T-helper 17 cell (primary cell): ENCODE measurements at regions not wholly inside any gene's neighbourhood (a gene's known extent, or its start where the extent isn't known, plus 50 kb on each side); places are given as distances from the start of the nearest gene placed in this dataset.
"Not testable (repeated sequence)": the region's sequence is repeated elsewhere in the genome, so short reads cannot be mapped to it uniquely, and the experiment has no call there.

Experiments
- ATAC-seq: fragments of 150-1000 bp; cut with Tn5 transposase; 2 replicates; pipeline ENCODE4 v1.10.0; 2021; ENCODE audit warnings: mild to moderate bottlenecking, moderate library complexity
- DNase-seq, 3 donors: peaks; one replicate each; pipeline versions ENCODE4 v3.0.0 to v3.0.0-alpha.2; 2020 to 2021
- H3K9me3 ChIP-seq: one replicate; pipeline ENCODE4 v1.7.0; 2013; ENCODE audit warnings: low read length, mild to moderate bottlenecking; ENCODE audit not compliant: control insufficient read depth, poor library complexity, severe bottlenecking
- H3K27ac Mint-ChIP-seq: one replicate; pipeline ENCODE4 v1.8.0; 2022; ENCODE audit warnings: mild to moderate bottlenecking, moderate library complexity, mixed read lengths
- H3K27me3 Mint-ChIP-seq: one replicate; pipeline ENCODE4 v1.8.0; 2022; ENCODE audit warnings: mixed read lengths
- H3K36me3 Mint-ChIP-seq: one replicate; pipeline ENCODE4 v1.8.0; 2022; ENCODE audit warnings: low read depth, mixed read lengths
- H3K4me1 Mint-ChIP-seq: one replicate; pipeline ENCODE4 v1.8.0; 2022; ENCODE audit warnings: mild to moderate bottlenecking, mixed read lengths
- H3K4me3 Mint-ChIP-seq: one replicate; pipeline ENCODE4 v1.8.0; 2022; ENCODE audit warnings: mild to moderate bottlenecking, moderate library complexity, mixed read lengths

DNA sequence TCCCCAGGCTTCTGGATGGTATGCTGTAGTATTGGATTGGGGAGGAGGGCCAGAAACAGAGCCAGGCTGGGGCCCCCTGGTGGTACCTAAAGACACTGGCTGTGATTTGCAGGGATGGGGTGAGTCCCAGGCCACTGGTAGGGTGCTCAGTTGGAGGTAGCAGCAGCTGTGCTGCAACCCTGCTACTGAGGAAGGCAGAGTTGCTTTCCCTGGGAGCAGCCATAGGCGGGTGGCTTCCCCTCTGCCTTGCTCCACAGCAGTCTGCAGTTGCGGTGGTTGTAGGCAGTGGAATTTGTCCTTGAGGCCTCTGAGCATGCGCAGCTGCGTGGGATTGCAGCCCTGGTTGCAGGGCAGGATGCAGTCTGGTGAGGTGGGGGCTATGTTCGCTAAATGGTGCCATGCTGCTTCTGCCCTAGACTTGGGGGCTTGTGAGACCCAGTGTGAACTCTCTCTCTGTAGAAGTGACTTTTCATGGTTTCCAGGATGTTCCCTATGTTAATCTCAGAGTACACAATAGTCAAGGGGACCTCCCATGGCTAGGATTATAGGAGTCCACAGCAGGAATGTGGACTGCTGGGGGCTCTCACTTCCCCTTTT lies 443.5 kb downstream of the XIRP2 start:
- DNase-seq (no peak), ATAC-seq (no peak)
- Mint-ChIP-seq H3K27me3 (no peaks in the 10 kb centered on the region), H3K4me3 (no peak overlapping the region), H3K27ac (no peak overlapping the region), H3K4me1 (no peaks in the 10 kb centered on the region), H3K36me3 (no peaks in the 10 kb centered on the region)
- H3K9me3 ChIP-seq, result no peaks in the 10 kb centered on the region

DNA sequence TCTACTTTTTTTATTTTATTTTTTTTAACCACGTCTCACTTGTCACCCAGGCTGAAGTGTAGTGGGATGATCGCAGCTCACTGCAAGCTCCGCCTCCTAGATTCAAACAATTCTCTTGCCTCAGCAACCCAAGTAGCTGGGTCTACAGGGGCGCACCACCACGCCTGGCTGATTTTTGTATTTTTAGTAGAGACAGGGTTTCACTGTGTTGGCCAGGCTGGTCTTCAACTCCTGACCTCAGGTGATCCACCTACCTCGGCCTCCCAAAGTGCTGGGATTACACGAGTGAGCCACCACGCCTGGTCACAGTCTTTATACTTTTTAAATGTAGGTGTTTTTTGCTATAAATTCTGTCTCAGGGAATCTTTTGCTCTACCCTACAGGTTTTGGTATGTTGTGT lies 440.5 kb downstream of the XIRP2 start:
- not testable (repeated sequence) for H3K4me3 Mint-ChIP-seq, DNase-seq, H3K27ac Mint-ChIP-seq, ATAC-seq, H3K27me3 Mint-ChIP-seq, H3K36me3 Mint-ChIP-seq, H3K4me1 Mint-ChIP-seq, H3K9me3 ChIP-seq

DNA sequence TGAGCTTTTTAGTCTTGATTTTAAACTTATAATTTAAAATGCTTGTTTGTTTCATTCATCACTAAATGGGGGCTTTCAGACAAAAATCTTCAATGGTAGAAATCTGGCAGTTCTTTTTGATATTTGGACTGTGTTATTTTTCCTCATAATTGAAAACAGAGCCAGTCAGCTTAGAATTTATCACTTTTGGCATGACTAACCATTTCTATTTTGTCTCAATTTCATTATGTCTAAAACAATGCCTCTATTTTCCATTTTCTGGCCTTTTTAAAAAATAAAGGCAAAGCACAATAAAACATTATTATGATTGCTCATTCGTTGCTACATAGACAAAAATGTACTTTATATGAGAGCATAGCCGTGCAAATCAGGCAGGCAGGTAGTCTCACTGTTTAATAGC lies 434.5 kb downstream of the XIRP2 start:
- DNase-seq (no peak), ATAC-seq (no peak)
- Mint-ChIP-seq H3K27ac (no peak overlapping the region), H3K27me3 (peaks cover 5% of the 10 kb centered on the region), H3K4me3 (no peak overlapping the region), H3K36me3 (no peaks in the 10 kb centered on the region), H3K4me1 (no peaks in the 10 kb centered on the region)
- no peaks in the 10 kb centered on the region for H3K9me3 ChIP-seq

DNA sequence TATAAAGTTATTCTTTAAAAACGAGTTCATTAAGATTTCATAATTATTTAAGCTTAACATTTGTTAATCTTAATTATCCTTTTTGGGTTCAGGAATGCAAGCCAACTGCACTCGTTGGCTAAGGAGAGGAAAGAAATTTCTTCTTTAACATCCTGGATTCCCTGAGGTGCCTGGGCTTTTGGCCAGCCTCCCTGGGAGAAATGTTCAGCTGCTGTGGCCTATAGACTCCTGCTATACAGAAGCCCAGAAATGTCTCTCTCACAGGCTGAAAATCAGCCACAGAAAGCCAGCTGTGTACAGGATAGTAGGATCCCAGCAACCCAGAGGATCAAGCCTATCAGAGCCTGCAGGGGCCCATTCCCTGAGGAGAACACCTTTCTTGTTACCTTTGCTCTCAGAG lies 430.3 kb downstream of the XIRP2 start:
- H3K27ac Mint-ChIP-seq, result no peak overlapping the region
- peaks cover 5% of the 10 kb centered on the region for H3K27me3 Mint-ChIP-seq
- H3K4me1 Mint-ChIP-seq, result no peaks in the 10 kb centered on the region
- no peaks in the 10 kb centered on the region for H3K36me3 Mint-ChIP-seq
- no peaks in the 10 kb centered on the region for H3K9me3 ChIP-seq
- no peak overlapping the region for H3K4me3 Mint-ChIP-seq
- DNase-seq, result no peak
- ATAC-seq, result no peak

DNA sequence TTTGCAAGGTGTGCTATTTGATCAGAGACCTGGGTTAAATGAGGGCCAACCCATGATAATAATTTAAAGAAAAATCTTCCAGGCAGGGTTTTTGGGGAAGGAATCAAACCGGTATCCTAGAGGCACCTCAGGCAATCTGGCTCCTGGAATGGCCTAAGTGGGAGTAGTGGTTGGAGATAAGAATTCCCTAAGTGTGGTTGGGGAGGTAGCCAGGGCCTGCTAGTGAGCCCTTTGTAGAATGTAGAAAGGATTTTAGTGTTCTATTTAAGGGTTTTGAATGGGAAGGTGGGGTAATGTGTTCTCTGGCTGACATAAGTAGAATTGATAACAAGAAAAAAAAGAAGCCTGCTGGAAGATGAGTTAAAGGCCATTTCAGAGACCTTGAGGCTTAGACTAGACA lies 422.2 kb downstream of the XIRP2 start:
- Mint-ChIP-seq H3K27me3 (no peaks in the 10 kb centered on the region), H3K36me3 (no peaks in the 10 kb centered on the region), H3K4me1 (no peaks in the 10 kb centered on the region), H3K27ac (no peak overlapping the region), H3K4me3 (no peak overlapping the region)
- DNase-seq (no peak), ATAC-seq (no peak)
- H3K9me3 ChIP-seq, result no peaks in the 10 kb centered on the region
